ENCODE measurements at regions not wholly inside any gene's neighbourhood (a gene's known extent, or its start where the extent isn't known, plus 50 kb on each side); places are given as distances from the start of the nearest gene placed in this dataset.

DNA sequence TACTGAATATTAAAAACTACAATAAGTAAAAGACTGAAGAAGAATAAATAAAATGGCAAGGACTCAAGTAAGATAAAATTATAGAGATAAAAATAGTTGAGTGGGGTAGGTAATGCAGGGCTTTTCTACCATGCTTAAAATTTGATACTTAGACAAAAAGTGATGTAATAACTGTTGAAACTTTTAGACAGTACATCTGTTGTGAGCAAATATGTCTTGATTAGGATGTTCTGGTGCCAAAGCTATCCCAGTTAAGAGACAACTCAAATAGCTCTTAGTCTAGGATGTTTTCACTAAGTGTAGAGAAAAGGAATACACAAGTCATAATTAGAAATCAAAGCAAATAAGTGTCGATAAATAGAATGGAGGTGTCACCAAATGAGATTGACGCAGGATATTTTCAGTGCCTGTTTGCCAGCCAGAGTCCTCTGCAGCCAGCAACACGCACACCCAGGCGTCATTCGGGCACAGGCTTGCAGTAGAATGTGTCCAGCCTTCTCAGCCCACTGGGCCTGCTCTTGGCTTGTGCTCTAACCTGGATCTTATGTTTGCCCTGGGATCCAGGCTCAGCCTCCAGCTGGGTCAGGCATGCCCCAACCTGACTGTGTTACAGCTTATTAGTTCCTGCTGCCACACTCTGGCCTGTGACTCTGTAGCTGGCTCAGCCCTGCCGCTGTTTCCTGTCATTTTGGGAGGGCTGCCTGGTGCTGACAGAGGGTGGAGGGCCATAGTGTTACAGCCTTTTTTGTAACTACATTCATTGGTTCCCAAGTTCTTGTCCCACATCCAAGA lies 766.2 kb downstream of the PCDH17 start:
- Histone ChIP-seq H3F3A (ENCODE audit: insufficient read depth, low read length, poor library complexity, severe bottlenecking) (no peaks in the 10 kb centered on the region), H3K27ac (ENCODE audit: low read length) (no peak overlapping the region), H3K27me3 (ENCODE audit: insufficient read depth, low read depth, low read length) (no peaks in the 10 kb centered on the region), H3K4me2 (ENCODE audit: low read length) (no peak overlapping the region), H2AFZ (ENCODE audit: low read depth, low read length) (no peak overlapping the region), H3K4me3 (ENCODE audit: low read length) (no peak overlapping the region), H3K9me3 (ENCODE audit: low read length) (no peaks in the 10 kb centered on the region), H3K9ac (ENCODE audit: low read length) (no peak overlapping the region), H3K79me2 (replicated peaks; ENCODE audit: insufficient read depth, low read length) (no peaks in the 10 kb centered on the region), H3K9me2 (ENCODE audit: insufficient read depth, low read length) (no peaks in the 10 kb centered on the region), H4K20me1 (ENCODE audit: insufficient read depth) (no peaks in the 10 kb centered on the region), H3K36me3 (ENCODE audit: insufficient read depth, low read length) (no peaks in the 10 kb centered on the region)
- TF ChIP-seq, protein P1, sequence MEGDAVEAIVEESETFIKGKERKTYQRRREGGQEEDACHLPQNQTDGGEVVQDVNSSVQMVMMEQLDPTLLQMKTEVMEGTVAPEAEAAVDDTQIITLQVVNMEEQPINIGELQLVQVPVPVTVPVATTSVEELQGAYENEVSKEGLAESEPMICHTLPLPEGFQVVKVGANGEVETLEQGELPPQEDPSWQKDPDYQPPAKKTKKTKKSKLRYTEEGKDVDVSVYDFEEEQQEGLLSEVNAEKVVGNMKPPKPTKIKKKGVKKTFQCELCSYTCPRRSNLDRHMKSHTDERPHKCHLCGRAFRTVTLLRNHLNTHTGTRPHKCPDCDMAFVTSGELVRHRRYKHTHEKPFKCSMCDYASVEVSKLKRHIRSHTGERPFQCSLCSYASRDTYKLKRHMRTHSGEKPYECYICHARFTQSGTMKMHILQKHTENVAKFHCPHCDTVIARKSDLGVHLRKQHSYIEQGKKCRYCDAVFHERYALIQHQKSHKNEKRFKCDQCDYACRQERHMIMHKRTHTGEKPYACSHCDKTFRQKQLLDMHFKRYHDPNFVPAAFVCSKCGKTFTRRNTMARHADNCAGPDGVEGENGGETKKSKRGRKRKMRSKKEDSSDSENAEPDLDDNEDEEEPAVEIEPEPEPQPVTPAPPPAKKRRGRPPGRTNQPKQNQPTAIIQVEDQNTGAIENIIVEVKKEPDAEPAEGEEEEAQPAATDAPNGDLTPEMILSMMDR (IDR thresholded peaks at IDR 0.05; ENCODE audit: poor library complexity, severe bottlenecking): no peak
- no peak for TF ChIP-seq EP300 (conservative IDR thresholded peaks at IDR 0.05; ENCODE audit: poor library complexity, severe bottlenecking)
- TF ChIP-seq MXI1 (conservative IDR thresholded peaks at IDR 0.05; ENCODE audit: poor library complexity, severe bottlenecking): no peak
- TF ChIP-seq SMC3 (conservative IDR thresholded peaks at IDR 0.05; ENCODE audit: poor library complexity): no peak
- TF ChIP-seq POLR2AphosphoS5 (IDR thresholded peaks at IDR 0.05): no peak
- TF ChIP-seq, protein P2, sequence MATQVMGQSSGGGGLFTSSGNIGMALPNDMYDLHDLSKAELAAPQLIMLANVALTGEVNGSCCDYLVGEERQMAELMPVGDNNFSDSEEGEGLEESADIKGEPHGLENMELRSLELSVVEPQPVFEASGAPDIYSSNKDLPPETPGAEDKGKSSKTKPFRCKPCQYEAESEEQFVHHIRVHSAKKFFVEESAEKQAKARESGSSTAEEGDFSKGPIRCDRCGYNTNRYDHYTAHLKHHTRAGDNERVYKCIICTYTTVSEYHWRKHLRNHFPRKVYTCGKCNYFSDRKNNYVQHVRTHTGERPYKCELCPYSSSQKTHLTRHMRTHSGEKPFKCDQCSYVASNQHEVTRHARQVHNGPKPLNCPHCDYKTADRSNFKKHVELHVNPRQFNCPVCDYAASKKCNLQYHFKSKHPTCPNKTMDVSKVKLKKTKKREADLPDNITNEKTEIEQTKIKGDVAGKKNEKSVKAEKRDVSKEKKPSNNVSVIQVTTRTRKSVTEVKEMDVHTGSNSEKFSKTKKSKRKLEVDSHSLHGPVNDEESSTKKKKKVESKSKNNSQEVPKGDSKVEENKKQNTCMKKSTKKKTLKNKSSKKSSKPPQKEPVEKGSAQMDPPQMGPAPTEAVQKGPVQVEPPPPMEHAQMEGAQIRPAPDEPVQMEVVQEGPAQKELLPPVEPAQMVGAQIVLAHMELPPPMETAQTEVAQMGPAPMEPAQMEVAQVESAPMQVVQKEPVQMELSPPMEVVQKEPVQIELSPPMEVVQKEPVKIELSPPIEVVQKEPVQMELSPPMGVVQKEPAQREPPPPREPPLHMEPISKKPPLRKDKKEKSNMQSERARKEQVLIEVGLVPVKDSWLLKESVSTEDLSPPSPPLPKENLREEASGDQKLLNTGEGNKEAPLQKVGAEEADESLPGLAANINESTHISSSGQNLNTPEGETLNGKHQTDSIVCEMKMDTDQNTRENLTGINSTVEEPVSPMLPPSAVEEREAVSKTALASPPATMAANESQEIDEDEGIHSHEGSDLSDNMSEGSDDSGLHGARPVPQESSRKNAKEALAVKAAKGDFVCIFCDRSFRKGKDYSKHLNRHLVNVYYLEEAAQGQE (IDR thresholded peaks at IDR 0.05; ENCODE audit: borderline replicate concordance): no peak
- no peak for TF ChIP-seq TAF1 (IDR thresholded peaks at IDR 0.05; ENCODE audit: low read depth)
- no peak for TF ChIP-seq EZH2 (IDR thresholded peaks at IDR 0.05; ENCODE audit: borderline replicate concordance, insufficient read depth, low read length, poor library complexity, severe bottlenecking)
- TF ChIP-seq RAD21 (conservative IDR thresholded peaks at IDR 0.05): no peak

DNA sequence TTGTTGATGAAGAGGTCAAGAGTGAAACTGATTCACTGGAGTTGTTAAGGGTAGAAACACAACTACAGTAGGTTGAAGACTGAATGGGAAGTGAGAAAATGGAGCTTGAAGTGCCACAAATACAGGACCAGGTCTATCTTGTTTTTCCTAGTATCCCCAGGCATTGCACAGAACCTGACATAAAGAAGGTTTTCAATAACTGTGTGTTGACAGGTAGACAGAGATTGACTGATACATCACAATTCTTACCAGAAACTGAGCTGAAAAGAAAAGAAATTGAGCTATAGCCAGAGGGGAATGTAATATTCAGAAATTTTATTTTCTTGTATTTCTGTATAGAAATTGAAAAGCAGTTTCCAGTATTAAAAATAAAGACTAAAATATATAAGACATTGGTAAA lies 767.7 kb downstream of the PCDH17 start:
- Histone ChIP-seq H4K20me1 (ENCODE audit: insufficient read depth) (no peaks in the 10 kb centered on the region), H3K9me3 (ENCODE audit: low read length) (no peaks in the 10 kb centered on the region), H3K27ac (ENCODE audit: low read length) (no peak overlapping the region), H3K9me2 (ENCODE audit: insufficient read depth, low read length) (no peaks in the 10 kb centered on the region), H2AFZ (ENCODE audit: low read depth, low read length) (no peak overlapping the region), H3K27me3 (ENCODE audit: insufficient read depth, low read depth, low read length) (no peaks in the 10 kb centered on the region), H3K9ac (ENCODE audit: low read length) (no peak overlapping the region), H3K79me2 (replicated peaks; ENCODE audit: insufficient read depth, low read length) (no peaks in the 10 kb centered on the region), H3K36me3 (ENCODE audit: insufficient read depth, low read length) (no peaks in the 10 kb centered on the region), H3F3A (ENCODE audit: insufficient read depth, low read length, poor library complexity, severe bottlenecking) (no peaks in the 10 kb centered on the region), H3K4me3 (ENCODE audit: low read length) (no peak overlapping the region), H3K4me2 (ENCODE audit: low read length) (no peak overlapping the region)
- TF ChIP-seq, protein P1 (IDR thresholded peaks at IDR 0.05; ENCODE audit: poor library complexity, severe bottlenecking): no peak
- TF ChIP-seq TAF1 (IDR thresholded peaks at IDR 0.05; ENCODE audit: low read depth) (no peak), POLR2AphosphoS5 (IDR thresholded peaks at IDR 0.05) (peak; percentile 87), EZH2 (IDR thresholded peaks at IDR 0.05; ENCODE audit: borderline replicate concordance, insufficient read depth, low read length, poor library complexity, severe bottlenecking) (no peak), EP300 (conservative IDR thresholded peaks at IDR 0.05; ENCODE audit: poor library complexity, severe bottlenecking) (peak; percentile 97)
